ENCODE measurements at regions not wholly inside any gene's neighbourhood (a gene's known extent, or its start where the extent isn't known, plus 50 kb on each side); places are given as distances from the start of the nearest gene placed in this dataset.
"Not testable (repeated sequence)": the region's sequence is repeated elsewhere in the genome, so short reads cannot be mapped to it uniquely, and the experiment has no call there.

DNA sequence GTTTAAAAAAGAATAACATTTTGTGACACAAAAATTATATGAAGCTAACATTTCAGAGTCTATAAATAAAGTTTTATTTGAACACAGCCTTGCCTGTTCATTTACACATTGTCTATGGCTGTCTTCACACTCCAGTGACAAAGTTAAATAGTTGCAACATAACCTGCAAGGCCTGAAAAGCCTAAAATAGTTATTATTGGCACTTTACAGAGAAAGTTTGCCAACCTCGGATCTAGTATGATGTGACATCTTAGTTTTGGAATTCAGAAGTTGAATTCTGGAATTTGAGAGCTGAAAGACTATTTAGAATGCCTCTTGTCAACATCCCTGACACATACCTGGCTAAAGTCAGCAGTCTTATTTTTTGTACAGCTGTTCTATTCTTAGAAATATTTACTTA is 68.3 kb downstream of the DYRK2 start:
- Histone ChIP-seq H3K27me3 (ENCODE audit: control insufficient read depth in 1 of 2, insufficient read depth in 2 of 2, low read length in 2 of 2) (no peaks in the 10 kb centered on the region), H3K27ac (ENCODE audit: low read length) (no peak overlapping the region), H3K9ac (ENCODE audit: low read length in 2 of 2) (no peak overlapping the region), H3K4me3 (ENCODE audit: low read length in 2 of 2) (no peak overlapping the region), H3K4me1 (ENCODE audit: control insufficient read depth, insufficient read depth, low read length) (peaks cover 15% of the 10 kb centered on the region), H3K9me3 (ENCODE audit: control insufficient read depth in 2 of 2, low read length in 2 of 2) (no peaks in the 10 kb centered on the region), H3K36me3 (ENCODE audit: control insufficient read depth in 2 of 2, insufficient read depth in 2 of 2, low read length in 2 of 2) (no peaks in the 10 kb centered on the region)

DNA sequence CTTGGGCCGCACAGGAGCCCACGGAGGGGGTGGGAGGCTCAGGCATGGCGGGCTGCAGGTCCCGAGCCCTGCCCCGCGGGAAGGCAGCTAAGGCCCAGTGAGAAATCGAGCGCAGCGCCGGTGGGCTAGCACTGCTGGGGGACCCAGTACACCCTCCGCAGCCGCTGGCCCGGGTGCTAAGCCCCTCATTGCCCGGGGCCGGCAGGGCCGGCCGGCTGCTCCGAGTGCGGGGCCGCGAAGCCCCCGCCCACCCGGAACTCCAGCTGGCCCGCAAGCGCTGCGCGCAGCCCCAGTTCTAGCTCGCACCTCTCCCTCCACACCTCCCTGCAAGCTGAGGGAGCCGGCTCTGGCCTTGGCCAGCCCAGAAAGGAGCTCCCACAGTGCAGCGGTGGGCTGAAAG is 70.8 kb downstream of the DYRK2 start:
- H3K27ac ChIP-seq (ENCODE audit: low read length); H3K36me3 ChIP-seq (ENCODE audit: control insufficient read depth in 2 of 2, insufficient read depth in 2 of 2, low read length in 2 of 2); H3K4me3 ChIP-seq (ENCODE audit: low read length in 2 of 2); H3K27me3 ChIP-seq (ENCODE audit: control insufficient read depth in 1 of 2, insufficient read depth in 2 of 2, low read length in 2 of 2); H3K9ac ChIP-seq (ENCODE audit: low read length in 2 of 2); H3K9me3 ChIP-seq (ENCODE audit: control insufficient read depth in 2 of 2, low read length in 2 of 2): not testable (repeated sequence)
- H3K4me1 ChIP-seq (ENCODE audit: control insufficient read depth, insufficient read depth, low read length): peaks cover 15% of the 10 kb centered on the region

DNA sequence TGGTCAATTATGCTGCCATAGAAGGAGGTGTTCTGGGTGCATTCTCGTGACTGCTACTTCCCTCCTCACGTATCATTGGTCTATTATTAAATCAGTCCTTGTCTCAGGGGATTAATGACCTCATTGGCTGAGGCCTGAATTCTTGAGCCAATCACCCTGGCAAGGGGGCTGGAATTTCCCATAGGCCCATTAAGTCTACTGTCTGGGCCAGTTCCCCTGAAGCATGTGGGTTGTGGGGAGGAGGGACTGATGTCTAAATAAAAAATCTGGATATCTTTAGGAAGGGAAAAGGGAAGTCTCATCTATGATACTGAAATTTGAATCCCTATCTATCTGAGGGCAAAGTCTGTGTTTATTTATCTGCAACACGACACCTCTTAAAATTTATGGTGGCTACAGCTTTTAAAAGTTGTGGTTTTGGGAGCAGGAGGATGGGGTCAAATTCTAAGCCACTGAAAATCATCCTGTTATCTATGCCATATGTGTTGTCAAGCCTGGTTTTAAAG is 71.9 kb downstream of the DYRK2 start:
- Histone ChIP-seq H3K4me1 (ENCODE audit: control insufficient read depth, insufficient read depth, low read length) (peaks cover 15% of the 10 kb centered on the region), H3K9me3 (ENCODE audit: control insufficient read depth in 2 of 2, low read length in 2 of 2) (no peaks in the 10 kb centered on the region), H3K27me3 (ENCODE audit: control insufficient read depth in 1 of 2, insufficient read depth in 2 of 2, low read length in 2 of 2) (no peaks in the 10 kb centered on the region), H3K36me3 (ENCODE audit: control insufficient read depth in 2 of 2, insufficient read depth in 2 of 2, low read length in 2 of 2) (no peaks in the 10 kb centered on the region), H3K4me3 (ENCODE audit: low read length in 2 of 2) (no peak overlapping the region), H3K9ac (ENCODE audit: low read length in 2 of 2) (no peak overlapping the region), H3K27ac (ENCODE audit: low read length) (no peak overlapping the region)

DNA sequence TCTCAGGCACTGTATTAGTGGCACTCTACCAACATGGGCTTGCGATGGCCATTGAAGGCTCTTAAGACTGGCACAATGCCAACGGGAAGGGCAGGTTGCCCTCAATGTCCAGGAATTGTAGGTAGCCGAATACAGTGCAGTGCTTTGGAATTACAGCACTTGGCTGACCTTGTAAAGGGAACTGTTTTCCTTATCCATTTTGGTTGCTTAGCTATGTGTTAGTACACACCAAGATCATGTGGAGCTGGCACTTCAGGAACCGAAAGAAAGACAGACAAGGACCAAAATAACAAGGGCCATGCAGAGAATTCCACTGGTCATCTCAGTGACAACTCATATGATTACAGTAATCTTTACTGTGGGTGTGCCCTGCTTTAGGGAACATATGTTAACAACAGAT is 72.7 kb downstream of the DYRK2 start:
- H3K27ac ChIP-seq (ENCODE audit: low read length): no peak overlapping the region
- H3K9ac ChIP-seq (ENCODE audit: low read length in 2 of 2): no peak overlapping the region
- no peaks in the 10 kb centered on the region for H3K9me3 ChIP-seq (ENCODE audit: control insufficient read depth in 2 of 2, low read length in 2 of 2)
- no peak overlapping the region for H3K4me3 ChIP-seq (ENCODE audit: low read length in 2 of 2)
- no peaks in the 10 kb centered on the region for H3K36me3 ChIP-seq (ENCODE audit: control insufficient read depth in 2 of 2, insufficient read depth in 2 of 2, low read length in 2 of 2)
- no peaks in the 10 kb centered on the region for H3K27me3 ChIP-seq (ENCODE audit: control insufficient read depth in 1 of 2, insufficient read depth in 2 of 2, low read length in 2 of 2)
- peaks cover 15% of the 10 kb centered on the region for H3K4me1 ChIP-seq (ENCODE audit: control insufficient read depth, insufficient read depth, low read length)

DNA sequence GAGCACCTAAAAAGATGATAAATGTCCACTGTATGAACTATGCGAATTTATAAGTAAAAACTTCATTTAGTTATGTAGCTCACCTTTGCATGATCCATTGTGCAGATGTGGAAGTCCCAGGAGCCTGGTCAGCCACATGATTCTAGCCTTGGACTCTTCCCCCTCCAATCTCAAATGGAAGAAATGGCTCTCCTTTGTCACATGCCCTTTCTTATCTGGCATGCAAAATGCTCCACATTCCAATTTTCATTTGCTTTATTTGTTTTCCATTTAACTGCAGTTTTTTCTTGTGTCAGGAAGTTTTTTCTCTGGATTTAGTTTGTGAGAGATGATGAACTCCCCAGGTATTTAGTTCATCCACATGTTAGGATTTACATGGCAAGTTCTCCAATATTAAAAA is 73.8 kb downstream of the DYRK2 start:
- no peak overlapping the region for H3K27ac ChIP-seq (ENCODE audit: low read length)
- H3K4me1 ChIP-seq (ENCODE audit: control insufficient read depth, insufficient read depth, low read length): peaks cover 13% of the 10 kb centered on the region
- H3K27me3 ChIP-seq (ENCODE audit: control insufficient read depth in 1 of 2, insufficient read depth in 2 of 2, low read length in 2 of 2): no peaks in the 10 kb centered on the region
- H3K9ac ChIP-seq (ENCODE audit: low read length in 2 of 2): no peak overlapping the region
- H3K4me3 ChIP-seq (ENCODE audit: low read length in 2 of 2): no peak overlapping the region
- H3K9me3 ChIP-seq (ENCODE audit: control insufficient read depth in 2 of 2, low read length in 2 of 2): no peaks in the 10 kb centered on the region
- no peaks in the 10 kb centered on the region for H3K36me3 ChIP-seq (ENCODE audit: control insufficient read depth in 2 of 2, insufficient read depth in 2 of 2, low read length in 2 of 2)

DNA sequence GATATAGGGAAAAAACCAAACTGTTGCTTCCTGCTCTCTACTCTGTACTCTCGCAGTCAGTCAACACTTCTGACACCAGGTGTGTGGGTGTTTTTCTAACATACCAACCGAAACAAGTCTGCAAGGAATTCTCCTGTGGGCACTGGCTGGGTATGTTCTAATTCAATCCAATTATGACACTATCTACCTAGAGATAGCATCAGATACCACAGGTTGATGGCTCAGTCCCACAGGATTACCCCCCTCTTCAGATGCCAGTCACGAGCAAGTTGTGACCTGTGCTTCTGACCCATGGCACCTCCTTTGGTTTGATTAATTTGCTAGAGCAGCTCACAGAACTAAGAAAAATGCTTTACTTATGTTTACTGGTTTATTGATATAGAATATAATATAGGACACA is 78.3 kb downstream of the DYRK2 start:
- H3K9ac ChIP-seq (ENCODE audit: low read length in 2 of 2): no peak overlapping the region
- no peak overlapping the region for H3K4me3 ChIP-seq (ENCODE audit: low read length in 2 of 2)
- no peaks in the 10 kb centered on the region for H3K36me3 ChIP-seq (ENCODE audit: control insufficient read depth in 2 of 2, insufficient read depth in 2 of 2, low read length in 2 of 2)
- H3K27ac ChIP-seq (ENCODE audit: low read length): no peak overlapping the region
- H3K9me3 ChIP-seq (ENCODE audit: control insufficient read depth in 2 of 2, low read length in 2 of 2): no peaks in the 10 kb centered on the region
- no peaks in the 10 kb centered on the region for H3K4me1 ChIP-seq (ENCODE audit: control insufficient read depth, insufficient read depth, low read length)
- H3K27me3 ChIP-seq (ENCODE audit: control insufficient read depth in 1 of 2, insufficient read depth in 2 of 2, low read length in 2 of 2): no peaks in the 10 kb centered on the region

DNA sequence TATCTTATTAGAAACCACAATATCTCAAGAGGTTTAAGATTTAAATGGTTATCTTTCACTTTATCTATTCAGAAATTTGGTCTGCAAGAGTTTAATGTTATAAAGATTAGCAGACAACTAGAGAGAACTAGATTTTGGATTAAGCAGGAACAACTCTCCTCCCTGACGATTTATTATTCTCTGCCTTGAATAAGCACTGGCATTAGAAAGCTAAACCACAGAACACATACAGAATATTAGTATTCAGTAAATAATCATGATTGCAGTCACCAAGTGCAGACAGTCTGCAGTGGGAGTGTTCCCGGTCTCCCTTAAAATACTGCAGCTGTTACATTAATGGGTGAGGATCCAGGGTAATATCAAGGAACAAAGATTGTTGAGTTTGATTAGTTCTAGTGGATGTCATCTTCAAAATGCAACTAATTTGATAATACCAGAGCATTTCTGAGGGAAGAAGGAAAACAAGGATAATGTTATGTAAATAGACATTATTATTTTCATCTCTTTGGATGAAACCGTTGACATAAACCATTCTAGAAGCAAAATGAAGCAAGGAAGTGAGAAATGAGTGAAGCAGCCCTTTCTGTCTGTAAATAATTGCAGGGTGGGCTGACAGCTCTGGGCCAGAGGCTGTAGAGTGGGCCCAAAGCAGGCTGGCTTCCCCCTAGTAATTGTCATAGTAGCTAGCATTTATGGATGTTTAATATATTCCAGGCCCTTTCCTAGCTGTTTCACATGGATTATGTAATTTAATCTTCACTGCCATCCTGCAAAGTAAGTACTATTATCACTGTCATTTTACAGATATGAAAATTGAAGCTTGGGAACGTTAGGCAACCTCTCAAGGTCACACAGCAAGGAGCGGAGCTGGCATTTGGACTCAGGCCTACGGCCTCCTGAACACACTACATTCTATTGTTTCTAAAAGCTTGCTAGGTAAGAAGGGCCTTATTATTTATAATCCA is 79.4 kb downstream of the DYRK2 start:
- H3K4me1 ChIP-seq (ENCODE audit: control insufficient read depth, insufficient read depth, low read length): no peaks in the 10 kb centered on the region
- no peak overlapping the region for H3K4me3 ChIP-seq (ENCODE audit: low read length in 2 of 2)
- no peaks in the 10 kb centered on the region for H3K36me3 ChIP-seq (ENCODE audit: control insufficient read depth in 2 of 2, insufficient read depth in 2 of 2, low read length in 2 of 2)
- no peaks in the 10 kb centered on the region for H3K27me3 ChIP-seq (ENCODE audit: control insufficient read depth in 1 of 2, insufficient read depth in 2 of 2, low read length in 2 of 2)
- H3K9me3 ChIP-seq (ENCODE audit: control insufficient read depth in 2 of 2, low read length in 2 of 2): no peaks in the 10 kb centered on the region
- H3K27ac ChIP-seq (ENCODE audit: low read length): no peak overlapping the region
- no peak overlapping the region for H3K9ac ChIP-seq (ENCODE audit: low read length in 2 of 2)

DNA sequence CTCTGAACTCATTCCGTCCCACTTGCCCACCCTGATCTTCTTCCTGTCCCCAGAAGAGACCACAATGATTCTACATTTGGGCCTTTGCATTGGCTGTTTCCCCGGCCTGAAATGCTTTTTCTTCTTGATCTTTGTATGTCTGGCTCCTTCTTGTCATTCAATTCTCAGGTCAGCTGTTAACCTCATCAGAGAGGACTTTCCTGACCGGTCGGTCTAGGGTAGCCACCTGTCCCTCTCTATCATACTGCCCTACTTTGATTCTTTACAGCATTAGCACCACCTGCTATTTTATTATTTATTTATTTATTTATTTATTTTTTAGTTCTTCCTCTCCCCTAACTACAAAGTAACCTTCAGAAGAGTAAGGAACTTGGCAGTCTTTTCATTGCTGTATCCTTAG is 84.3 kb downstream of the DYRK2 start:
- H3K27ac ChIP-seq (ENCODE audit: low read length): no peak overlapping the region
- no peaks in the 10 kb centered on the region for H3K36me3 ChIP-seq (ENCODE audit: control insufficient read depth in 2 of 2, insufficient read depth in 2 of 2, low read length in 2 of 2)
- no peak overlapping the region for H3K9ac ChIP-seq (ENCODE audit: low read length in 2 of 2)
- H3K27me3 ChIP-seq (ENCODE audit: control insufficient read depth in 1 of 2, insufficient read depth in 2 of 2, low read length in 2 of 2): no peaks in the 10 kb centered on the region
- no peaks in the 10 kb centered on the region for H3K9me3 ChIP-seq (ENCODE audit: control insufficient read depth in 2 of 2, low read length in 2 of 2)
- no peak overlapping the region for H3K4me3 ChIP-seq (ENCODE audit: low read length in 2 of 2)
- H3K4me1 ChIP-seq (ENCODE audit: control insufficient read depth, insufficient read depth, low read length): no peaks in the 10 kb centered on the region

DNA sequence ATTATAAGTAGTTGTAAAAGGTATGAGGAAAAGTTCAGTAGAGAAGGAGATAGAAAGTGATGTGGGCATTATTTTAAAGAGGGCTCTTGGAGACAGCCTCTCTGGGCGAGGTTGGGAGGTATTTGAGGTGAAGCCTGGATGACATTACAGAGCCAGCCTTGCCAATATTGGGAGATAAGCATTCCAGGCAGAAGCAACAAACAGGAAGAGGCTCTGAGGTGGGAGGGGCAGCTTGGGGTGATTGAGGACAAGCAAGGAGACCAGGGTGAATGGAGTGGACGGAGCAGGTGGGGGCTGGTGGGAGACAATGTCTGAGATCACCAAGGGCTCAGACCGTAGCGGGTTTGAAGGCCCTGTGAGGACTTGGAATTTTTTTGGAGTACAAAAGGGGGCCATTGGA is 87.3 kb downstream of the DYRK2 start:
- Histone ChIP-seq H3K27me3 (ENCODE audit: control insufficient read depth in 1 of 2, insufficient read depth in 2 of 2, low read length in 2 of 2) (no peaks in the 10 kb centered on the region), H3K9me3 (ENCODE audit: control insufficient read depth in 2 of 2, low read length in 2 of 2) (no peaks in the 10 kb centered on the region), H3K9ac (ENCODE audit: low read length in 2 of 2) (no peak overlapping the region), H3K27ac (ENCODE audit: low read length) (no peak overlapping the region), H3K4me3 (ENCODE audit: low read length in 2 of 2) (no peak overlapping the region), H3K36me3 (ENCODE audit: control insufficient read depth in 2 of 2, insufficient read depth in 2 of 2, low read length in 2 of 2) (no peaks in the 10 kb centered on the region), H3K4me1 (ENCODE audit: control insufficient read depth, insufficient read depth, low read length) (no peaks in the 10 kb centered on the region)

DNA sequence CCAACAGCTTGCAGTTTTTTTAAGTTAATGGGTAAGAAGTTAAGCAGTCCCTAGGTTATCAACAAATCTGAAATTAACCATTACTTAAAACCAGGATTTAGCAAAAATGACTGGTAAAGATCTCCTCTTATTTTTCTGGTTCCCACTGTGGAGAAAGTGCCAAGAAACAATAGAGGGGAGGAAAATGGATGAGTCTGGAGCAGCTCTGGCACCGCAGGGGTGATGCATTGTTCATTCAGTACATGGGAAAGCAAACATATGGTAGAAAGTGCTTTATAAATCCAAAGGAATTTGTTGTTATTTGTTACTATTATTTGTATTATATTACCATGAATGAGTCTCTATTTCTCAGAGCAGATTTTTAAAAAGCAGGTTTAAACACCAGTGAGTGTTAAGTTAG is 92.2 kb downstream of the DYRK2 start:
- H3K9me3 ChIP-seq (ENCODE audit: control insufficient read depth in 2 of 2, low read length in 2 of 2): no peaks in the 10 kb centered on the region
- no peaks in the 10 kb centered on the region for H3K4me1 ChIP-seq (ENCODE audit: control insufficient read depth, insufficient read depth, low read length)
- no peak overlapping the region for H3K4me3 ChIP-seq (ENCODE audit: low read length in 2 of 2)
- H3K27me3 ChIP-seq (ENCODE audit: control insufficient read depth in 1 of 2, insufficient read depth in 2 of 2, low read length in 2 of 2): no peaks in the 10 kb centered on the region
- H3K36me3 ChIP-seq (ENCODE audit: control insufficient read depth in 2 of 2, insufficient read depth in 2 of 2, low read length in 2 of 2): no peaks in the 10 kb centered on the region
- no peak overlapping the region for H3K9ac ChIP-seq (ENCODE audit: low read length in 2 of 2)
- no peak overlapping the region for H3K27ac ChIP-seq (ENCODE audit: low read length)

DNA sequence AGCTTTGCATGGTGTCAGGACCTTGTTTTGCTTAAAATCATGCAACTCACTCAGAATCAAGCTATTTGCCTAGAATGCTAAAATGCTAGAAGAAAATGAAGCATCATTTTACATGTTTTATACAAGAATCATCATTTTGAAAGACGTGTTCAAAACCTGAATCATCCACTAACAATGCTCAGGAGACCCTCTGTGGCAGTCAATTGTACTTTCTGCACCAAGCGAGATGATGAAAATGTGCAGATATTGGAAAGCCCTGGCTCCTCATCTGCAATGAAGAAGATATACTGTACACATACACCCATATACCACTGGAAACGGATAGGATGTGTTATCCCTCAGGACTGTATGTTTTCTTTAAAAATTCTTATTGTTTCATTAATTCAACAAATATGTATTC is 92.7 kb downstream of the DYRK2 start:
- H3K36me3 ChIP-seq (ENCODE audit: control insufficient read depth in 2 of 2, insufficient read depth in 2 of 2, low read length in 2 of 2): no peaks in the 10 kb centered on the region
- H3K9me3 ChIP-seq (ENCODE audit: control insufficient read depth in 2 of 2, low read length in 2 of 2): no peaks in the 10 kb centered on the region
- H3K27me3 ChIP-seq (ENCODE audit: control insufficient read depth in 1 of 2, insufficient read depth in 2 of 2, low read length in 2 of 2): no peaks in the 10 kb centered on the region
- no peaks in the 10 kb centered on the region for H3K4me1 ChIP-seq (ENCODE audit: control insufficient read depth, insufficient read depth, low read length)
- H3K9ac ChIP-seq (ENCODE audit: low read length in 2 of 2): no peak overlapping the region
- H3K27ac ChIP-seq (ENCODE audit: low read length): no peak overlapping the region
- no peak overlapping the region for H3K4me3 ChIP-seq (ENCODE audit: low read length in 2 of 2)

Data from stomach smooth muscle (tissue), 2 donors.